ENCODE measurements at regions not wholly inside any gene's neighbourhood (a gene's known extent, or its start where the extent isn't known, plus 50 kb on each side); places are given as distances from the start of the nearest gene placed in this dataset.

DNA sequence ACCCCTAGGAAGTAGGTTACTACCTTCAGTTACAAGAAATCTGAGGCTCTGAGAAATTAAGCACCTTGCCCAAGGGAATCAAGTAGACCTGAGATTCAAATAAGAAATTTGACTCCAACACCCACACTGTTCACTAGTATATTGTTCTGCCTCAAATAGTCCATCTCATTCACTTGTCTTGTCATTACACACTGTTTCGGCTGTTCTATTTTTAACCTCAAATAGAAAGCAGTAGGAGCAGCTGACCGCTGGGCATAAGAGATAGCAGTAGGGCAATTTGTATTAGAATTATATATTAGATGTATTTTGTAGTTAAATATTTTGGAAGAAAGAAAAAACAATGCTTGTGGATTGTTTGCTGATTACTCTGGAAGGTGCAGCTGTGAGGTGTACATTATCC, 185.1 kb downstream of the INHBA start:
- DNase-seq = no peak

DNA sequence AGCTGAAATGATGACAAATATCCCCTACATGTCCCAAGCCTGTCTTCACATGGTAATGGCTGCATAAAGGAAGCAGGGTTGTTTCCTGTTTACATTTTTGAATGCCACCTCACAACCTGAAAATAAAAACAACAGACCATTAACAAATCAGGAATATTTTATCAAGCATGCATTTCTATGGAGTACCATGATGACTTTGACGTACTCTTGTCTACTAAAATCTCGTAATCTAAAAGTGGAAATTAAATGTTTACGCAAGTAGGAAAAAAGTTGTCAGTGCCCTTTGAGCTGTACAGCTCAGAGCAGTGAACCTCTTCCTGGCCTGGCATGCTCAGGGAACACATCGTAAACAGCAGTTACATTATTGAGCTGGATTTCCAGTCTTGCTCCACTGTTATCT, 194.1 kb downstream of the INHBA start:
- DNase-seq = no peak

DNA sequence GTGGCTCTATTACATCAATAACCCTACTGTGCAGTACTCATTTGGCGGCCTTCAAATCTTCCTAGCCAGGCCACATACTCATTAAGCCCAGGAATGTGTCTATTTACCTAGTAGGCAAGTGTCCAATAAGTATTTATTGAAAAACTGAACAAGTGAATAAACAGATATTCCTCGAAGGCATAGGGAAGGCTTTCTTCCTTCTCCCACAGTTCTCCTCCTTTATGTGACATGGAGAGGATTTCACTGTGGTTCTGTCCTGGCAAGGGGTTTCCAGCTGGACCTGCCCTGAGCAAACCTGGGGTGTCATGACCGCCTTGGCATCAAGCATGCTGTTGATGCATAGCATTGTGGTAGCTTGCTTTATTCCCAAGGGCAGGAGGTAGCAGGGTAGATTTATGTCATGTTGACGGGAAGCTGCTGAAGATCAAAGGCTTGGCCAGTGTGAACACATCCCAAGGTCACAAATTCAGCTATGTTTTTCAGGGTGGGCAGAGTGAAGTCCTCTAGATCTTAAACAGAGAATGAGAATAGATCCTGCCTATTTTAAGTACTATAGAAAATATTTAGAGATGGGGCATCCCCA, 195.1 kb downstream of the INHBA start:
- no peak for DNase-seq

DNA sequence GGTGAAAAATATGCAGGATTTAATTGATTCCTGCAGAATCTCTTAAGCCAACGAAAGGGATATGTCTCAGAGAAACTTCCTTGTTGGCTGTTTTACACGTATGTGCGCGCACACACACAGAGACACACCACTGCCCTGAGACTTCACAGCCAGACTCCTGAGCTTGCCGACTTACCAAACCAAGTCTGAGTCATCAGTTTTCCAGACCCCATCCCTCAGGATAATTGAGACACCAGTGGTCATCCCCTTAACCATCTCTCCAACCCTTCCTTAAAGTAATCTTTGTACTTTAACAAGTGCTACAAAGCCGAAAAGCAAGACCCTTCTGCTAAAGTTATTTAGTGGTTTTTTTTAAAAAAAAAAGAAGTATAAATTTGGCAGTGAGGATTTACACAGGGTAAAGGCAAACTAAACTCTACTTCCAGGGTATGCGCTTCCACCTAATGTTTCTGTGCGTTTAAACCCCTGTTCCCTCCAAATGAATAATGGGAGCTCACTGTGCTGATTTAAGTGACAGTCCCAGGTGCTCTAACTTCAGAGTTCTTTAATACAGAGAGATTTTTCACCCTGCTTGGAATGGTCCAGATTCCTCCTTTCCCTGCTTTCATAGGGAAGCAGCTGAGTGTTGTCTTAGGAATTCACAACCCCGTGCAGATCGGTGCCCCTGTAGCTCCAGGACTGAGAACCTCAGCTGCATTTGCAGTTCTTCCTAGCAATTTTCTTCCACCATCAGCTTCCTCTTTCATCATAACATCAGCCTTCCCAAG, 198.5 kb downstream of the INHBA start:
- DNase-seq = no peak

DNA sequence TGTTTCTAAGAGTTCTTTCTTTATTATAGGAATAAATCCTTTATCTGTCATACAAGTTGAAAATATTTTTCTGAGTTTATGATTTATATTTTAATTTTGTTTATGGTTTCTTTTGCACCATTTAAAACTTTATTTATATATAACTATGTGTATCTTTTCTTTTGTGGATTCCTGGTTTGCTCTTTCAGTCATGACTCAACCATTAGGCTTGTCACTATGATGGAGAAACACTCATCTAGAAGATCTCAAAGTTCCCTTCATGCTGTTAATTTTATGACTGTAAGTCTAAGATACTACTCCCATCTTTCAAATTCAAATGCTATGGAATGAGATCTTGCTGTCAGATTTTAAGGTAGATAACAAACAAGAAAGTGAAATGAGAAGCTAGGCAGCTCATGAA, 199.5 kb downstream of the INHBA start:
- DNase-seq = no peak

DNA sequence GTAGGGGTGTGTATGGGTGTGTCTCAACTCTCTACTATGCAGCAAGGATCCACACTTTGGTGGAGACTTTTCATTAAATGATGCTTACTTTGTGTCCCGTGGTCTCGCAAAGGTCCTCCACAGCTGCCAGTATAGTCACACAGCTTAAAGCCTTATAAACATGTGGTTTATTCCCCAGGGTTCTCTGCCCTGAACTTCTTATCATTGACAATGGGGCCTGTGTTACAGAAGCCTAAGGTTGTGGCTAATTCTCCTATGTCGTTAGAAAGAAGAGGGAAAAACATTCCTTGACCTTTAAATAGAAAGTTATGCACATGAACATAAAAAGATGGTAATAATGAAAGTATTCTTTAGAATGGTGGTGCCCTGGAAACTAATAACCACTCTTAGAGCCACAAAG, 201.4 kb downstream of the INHBA start:
- DNase-seq = no peak

DNA sequence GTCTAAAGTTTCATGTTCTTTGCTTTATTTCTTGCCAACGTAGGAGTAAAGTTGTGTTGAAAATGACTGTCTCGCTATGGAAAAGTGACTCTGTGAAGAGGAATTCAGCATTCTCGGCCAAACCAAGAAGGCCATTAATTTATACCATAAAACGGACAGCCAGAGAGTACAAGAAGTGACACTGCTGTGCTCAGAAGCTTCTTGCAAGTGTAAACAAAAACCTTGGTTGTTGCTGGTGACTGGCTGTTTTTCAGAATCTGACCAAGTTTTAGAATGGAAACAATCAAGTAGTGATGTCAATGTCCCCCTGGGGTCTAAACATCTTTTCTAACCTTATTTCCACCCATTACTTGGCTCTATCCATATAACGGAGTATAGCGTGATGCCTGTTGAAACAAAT, 201.9 kb downstream of the INHBA start:
- no peak for DNase-seq

DNA sequence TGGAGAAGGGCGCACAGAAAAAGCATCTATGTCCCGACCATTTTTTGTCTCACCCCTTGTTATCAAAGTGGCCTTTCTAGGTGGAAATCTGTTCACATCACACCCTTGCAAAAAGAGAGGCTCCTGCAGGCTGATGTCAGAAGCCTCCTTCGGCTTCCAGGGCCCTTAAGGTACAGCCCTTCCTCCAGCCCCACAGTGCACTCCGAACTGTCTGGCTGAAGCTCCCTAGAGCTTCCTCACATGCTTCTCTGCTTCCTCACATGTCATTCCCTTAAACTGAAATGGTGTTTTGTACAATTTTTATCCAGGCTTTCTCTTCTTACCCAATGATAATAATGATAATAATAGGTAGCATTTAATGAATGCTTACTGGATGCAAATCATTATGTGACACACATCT, 210.3 kb downstream of the INHBA start:
- DNase-seq = no peak

DNA sequence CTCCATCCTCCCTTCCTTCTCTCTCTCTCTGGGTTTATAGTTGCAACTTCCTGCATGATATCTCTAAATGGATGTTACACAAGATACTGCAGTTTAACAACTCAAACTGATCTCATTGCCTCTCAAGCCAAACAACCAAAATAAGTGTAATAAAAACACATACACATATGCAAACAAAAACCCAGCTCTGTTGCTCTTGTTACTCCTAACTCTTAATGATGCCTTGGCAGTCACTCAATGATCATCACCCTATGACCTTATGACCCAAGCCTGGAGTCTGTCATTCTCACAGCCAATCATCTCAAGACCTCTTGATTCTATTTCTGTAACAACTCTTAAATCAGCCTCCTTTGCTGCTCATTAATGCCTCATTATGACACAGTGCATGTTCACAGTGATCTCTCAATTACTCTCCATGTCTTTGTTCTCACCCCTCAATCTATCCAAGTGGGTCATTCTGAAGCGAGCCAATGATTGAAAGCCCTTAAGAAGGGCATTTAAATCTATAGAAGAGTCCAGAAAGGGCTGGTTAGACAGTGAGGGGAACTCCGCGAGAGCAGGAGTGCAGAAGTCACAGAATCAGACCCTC, 210.9 kb downstream of the INHBA start:
- DNase-seq = no peak

DNA sequence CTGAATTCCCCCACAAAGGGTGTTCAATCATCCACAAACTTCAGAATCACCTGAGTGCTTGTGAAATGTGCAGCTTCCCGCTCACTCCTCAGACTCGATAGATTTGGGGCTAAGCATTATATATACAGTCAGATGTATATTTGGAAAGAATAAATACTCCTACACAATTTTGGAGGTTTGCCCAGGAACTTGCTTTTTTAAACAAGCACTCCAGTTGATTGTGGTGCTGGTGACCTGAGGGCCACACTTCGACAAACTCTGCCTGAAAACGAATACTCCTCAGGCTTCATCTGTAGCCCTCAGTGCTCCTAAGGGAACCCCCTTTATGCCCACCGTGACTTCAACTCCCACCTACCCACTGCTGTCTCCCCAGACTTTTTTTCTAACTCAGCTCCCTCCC, 211.6 kb downstream of the INHBA start:
- DNase-seq = no peak

DNA sequence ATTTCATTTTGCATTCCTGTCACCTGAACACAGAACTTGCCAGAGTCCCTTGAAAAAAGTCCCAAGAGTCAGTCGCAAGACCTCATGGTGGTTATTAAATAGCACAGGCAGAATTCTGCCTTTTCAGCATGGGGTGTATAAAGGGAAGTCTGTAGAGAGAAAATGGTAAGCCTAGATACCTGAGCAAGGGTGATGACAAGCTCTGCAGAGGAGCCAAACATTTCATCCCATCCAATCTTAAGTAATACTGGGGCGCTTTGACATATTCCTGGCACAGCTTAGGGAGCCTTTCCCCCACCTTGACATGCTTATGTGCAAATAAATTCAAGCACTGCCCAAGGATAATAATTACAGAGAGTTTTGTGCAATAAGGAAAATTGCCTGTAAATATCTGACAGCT, 213.0 kb downstream of the INHBA start:
- no peak for DNase-seq

DNA sequence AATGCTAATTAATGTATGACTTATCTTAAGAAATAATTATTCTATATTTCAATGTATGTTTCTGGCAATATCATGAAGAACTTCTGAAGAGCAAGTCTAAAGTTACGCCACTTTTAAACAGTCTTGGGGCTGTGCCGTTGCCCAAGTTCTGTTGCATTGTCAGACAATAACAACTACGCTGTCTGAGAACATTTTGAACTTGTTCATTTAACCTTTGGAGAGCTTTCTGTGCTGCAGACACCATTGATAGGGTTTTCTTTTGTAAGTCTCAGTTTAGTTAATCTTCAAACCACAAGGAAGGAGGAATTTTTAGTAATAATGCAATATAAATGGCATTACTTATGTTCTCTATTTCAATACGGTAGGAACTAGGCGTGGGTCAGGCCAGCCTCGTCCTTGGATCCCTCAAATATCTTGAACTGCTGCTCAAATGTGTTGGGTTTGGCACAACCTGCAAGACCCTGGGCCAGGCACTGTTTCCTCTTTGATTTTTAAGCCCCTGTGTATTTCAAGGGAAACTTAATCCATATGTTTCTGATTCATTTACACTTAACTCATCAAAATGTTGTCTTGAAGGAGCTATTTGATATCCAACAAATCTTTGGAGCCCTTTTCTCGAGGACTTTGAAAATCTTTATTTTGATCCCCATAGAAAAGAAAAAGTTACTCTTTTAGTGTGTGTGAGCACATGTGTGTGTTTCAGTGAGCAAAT, 215.5 kb downstream of the INHBA start:
- DNase-seq = no peak

DNA sequence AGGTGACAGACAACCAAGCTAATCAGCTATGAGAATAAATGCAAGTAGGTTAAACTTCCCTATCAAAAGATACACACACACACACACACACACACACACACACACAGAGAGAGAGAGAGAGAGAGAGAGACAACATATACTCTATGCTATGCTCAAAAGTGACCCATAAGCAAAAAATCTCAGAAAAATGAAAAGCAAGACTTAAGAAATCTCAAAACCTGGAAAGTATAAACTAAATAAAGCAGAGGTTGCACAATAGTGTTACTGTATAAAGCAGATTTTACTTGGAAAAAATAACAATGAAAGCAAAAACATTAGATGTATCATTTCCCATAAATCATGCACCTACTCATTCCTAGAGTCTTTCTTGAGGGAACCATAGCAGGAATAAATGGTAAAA, 221.5 kb downstream of the INHBA start:
- no peak for DNase-seq

DNA sequence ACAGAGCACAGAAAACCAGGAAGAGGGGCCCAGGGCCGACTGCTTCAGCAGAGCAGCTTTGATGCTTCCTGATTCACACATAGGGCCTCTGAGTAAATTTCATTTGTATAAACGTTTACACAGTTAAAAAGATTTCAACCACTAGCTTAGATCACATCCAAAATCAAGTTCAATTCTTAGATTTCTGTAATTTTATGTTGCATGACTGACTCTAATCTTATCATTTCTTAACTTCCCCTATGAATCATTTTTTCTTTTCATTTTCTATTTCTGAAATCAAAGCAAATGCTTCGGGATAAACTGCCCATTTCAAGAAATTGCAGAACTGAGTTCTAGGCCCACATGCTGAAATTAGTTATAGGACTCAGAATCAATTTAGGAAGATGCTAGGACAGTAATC, 224.7 kb downstream of the INHBA start:
- DNase-seq = no peak

DNA sequence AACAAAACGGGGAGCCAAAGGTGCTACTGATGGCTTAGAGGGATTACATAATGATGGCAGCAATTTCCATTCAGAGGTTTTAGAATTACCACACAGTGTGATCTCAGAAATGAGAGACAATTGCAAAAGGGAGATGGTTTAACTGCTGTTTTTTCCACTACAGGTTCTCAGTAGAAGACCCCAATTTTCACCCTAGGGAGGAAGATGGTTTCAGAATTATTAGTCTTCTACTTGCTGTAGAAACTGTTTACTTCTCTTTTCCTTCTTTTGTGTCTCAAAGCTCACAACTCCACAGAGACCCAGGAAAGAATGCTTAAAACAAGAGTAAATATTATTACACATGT, 226.5 kb downstream of the INHBA start:
- no peak for DNase-seq

DNA sequence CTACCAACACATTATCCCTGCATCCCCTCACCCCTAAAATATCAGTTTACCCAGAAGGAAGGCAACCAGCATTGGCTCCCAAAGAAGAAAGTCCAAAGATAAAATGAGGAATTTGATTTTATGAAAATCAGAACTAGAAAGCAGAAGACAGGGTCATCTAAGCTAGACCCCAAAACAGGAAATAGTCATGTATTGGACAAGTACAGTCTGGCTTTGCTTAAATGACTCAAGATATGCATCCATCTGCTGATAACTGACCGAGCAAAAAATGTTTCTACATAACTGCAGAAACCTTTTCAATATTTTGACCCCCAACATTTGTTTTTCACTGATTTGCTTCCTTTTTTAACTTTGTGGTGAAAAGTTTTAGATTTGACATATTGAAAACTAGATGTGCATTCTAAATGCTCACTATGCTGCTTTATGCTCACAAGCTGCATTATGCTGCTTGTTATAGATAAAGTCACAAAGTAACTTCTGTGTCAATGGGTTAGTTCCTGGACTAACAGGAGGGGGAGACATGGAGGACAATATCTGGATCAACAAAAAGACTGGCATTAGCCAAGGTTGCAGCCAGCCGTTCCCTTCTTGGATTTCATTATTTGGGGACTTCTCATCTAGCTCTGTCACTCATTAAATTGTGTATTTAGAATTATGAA, 227.0 kb downstream of the INHBA start:
- no peak for DNase-seq

DNA sequence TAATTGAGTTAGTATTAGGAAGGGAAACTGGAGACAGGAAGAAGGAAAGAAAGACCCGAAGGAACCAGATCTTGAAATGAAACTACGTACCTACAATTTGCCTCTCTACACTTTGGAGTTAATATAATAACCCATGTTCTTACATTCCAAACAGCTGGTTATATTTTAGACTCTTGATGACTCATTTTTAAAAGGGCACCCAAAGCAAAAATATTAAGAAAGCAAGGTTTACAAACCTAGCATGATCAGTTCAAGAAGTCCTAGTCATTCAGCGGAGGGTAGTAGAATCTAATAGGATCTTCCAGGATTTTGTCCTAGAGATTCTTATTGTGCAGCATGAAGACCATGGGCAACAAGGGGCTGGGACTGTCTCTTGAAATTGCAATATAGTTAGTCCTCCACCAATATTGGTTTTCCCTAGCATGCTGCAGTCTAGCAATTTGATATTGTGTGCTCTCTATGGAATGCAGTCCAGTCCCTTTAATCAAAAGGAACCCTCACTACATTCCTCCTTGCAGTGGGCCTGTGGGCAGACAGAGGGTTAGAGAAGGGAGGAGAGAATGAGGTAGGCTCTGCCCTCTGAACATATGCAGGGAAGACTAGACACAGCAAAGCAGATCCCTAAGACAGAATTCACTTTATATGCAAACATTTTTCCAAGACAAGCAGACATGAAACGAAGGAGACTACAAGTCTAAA, 230.3 kb downstream of the INHBA start:
- DNase-seq = no peak

DNA sequence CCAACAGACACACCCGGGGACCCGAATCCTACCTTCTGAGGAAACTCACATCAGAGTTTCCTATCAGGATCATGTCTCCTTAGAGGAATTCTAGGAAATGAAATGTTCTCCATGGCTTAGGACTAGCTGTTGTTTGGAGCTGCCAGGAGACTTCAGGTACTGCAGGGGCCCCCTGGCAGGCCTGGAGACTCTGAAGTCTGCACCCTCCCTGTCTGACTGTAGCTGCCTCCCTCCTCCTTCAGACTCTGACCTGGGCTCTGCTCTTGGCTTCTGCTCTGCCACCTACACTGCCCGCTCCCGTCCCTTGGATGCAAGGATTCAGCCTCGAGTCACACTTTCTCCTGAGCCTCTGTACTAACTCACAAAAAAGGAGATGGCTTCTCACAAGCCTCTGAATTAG, 232.8 kb downstream of the INHBA start:
- no peak for DNase-seq

DNA sequence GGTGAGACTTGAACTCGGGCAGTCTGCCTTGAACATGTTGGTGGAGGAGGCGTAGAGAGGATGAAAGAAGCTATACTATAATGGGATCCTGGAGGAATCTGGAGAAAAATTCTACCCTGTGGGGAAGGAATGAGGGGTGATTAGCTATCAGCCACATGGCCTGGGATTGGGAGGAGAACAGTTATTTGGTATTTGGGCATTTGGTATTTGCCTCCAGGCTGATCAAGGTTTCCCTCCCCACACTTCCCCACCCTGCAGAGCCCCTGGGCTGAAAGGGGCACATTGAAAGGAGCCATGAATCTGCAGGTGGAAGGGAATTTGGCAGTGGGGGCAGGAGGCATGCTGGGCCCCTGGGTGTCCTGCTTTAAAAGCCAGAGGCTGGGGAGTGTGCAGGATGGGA, 235.3 kb downstream of the INHBA start:
- no peak for DNase-seq

DNA sequence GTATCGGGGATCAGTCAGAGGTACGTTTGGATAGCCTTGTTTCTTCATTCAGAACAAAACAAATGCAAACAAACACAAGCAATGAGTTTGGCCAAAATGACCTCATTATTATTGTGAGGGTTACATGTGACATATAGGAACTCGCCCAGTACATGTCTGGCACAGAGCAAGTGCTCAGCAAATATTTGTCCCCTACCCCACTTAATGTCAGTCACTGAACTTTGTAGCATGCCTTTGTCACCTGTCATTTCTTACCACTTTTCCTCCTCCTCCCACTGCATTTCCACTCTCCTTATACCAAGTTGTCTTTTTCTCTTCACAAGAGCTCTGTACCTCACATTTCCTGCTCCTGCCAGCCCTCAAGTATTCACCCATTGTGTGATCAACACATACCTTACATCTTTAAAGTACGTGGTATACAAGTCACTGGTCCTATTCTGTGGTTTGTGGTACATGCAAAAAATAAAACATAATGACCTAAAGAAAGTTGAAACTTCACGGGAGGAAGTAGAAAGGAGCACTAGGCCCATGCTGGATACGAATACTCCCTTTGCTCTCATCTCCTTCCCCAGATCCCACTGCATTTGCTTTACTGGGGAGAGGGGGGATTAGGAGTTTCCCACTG, 236.0 kb downstream of the INHBA start:
- DNase-seq = no peak

DNA sequence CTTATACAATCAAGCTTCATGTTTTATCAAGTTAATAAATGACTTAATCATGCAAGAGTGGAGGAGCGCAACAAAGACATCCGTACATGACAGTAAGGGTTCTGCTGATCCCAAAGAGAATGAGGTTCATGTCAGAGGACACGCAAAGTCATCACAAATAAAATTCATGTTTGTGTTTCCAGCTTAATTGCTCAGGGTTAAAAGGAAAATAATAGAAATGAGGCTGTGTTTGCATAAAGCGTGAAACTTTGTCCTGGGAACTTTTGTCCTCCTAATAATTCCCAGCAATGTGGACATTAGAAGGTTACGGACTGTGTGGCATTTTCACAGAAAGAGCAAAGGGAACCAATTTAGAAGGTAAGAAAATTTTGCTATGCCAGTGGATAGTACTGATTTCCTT, 237.3 kb downstream of the INHBA start:
- no peak for DNase-seq

DNA sequence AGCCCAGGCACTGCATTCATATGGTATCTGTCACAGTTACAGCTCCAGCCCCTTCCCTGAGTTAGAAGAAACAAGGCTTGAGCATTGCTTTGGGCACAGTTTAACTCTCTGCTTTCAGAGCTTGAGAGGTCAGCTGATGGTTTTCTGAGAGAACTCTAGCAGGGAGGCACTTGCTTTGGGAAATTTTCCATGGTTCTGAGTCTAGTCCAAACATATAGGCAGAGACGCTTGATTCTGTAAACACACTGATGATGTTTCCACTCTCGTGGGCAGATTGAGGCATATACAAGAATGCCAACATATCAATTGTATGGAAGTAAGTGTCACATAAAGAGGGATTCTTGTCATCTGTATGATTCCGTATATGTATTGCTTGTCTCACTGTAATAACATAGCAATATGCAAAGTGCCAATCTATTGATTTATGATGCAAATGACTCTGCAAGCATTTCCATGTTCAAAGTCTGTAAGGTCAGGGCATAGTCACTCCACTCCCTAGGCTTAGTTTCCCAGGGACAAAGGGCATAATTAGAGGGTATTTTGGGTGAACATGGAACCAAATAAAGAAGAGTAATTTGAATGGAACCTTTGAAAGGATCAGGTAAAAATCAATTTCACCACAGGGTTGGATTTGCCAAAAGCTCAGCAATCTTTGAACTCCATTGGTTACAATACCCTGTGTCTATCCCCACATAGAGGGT, 239.0 kb downstream of the INHBA start:
- no peak for DNase-seq

Measured in 8988T (cell line).